HCT116 (cell line): ENCODE measurements at regions not wholly inside any gene's neighbourhood (a gene's known extent, or its start where the extent isn't known, plus 50 kb on each side); places are given as distances from the start of the nearest gene placed in this dataset.

Experiments
- CEBPB ChIP-seq: IDR thresholded peaks from 2 replicates; pipeline ENCODE4 v1.6.1; 2012; ENCODE audit warnings: low read depth
- EGR1 ChIP-seq: IDR thresholded peaks from 2 replicates; pipeline ENCODE4 v1.6.1; 2012; ENCODE audit warnings: low read depth
- ELF1 ChIP-seq: IDR thresholded peaks from 2 replicates; pipeline ENCODE4 v1.6.1; 2012; ENCODE audit warnings: low read depth, borderline replicate concordance
- EZH2 ChIP-seq: fragments of 200-600 bp; sonication (generic); IDR thresholded peaks from 2 replicates; pipeline ENCODE4 v1.6.1; 2017; ENCODE audit warnings: antibody characterized with exemption, mixed run types
- JUND ChIP-seq: IDR thresholded peaks from 2 replicates; pipeline ENCODE4 v1.6.1; 2012
- POLR2A ChIP-seq: IDR thresholded peaks from 2 replicates; pipeline ENCODE4 v1.7.0; 2011; ENCODE audit warnings: borderline replicate concordance; ENCODE audit not compliant: insufficient read depth, insufficient read length; ENCODE audit errors: extremely low read depth
- SIN3A ChIP-seq: IDR thresholded peaks from 2 replicates; pipeline ENCODE4 v1.6.1; 2012; ENCODE audit warnings: low read depth
- SP1 ChIP-seq: IDR thresholded peaks from 2 replicates; pipeline ENCODE4 v1.6.1; 2012; ENCODE audit warnings: low read depth
- SRF ChIP-seq: IDR thresholded peaks from 2 replicates; pipeline ENCODE4 v1.6.1; 2012; ENCODE audit warnings: low read depth
- TCF7L2 ChIP-seq: IDR thresholded peaks from 2 replicates; pipeline ENCODE4 v1.7.0; 2011; ENCODE audit warnings: borderline replicate concordance, inconsistent platforms; ENCODE audit not compliant: insufficient read depth, insufficient read length; ENCODE audit errors: extremely low read depth
- TF ChIP-seq, protein P1 (sequence below): IDR thresholded peaks from 2 replicates; pipeline ENCODE4 v1.6.1; 2012
- TF ChIP-seq, protein P2 (sequence below), 3 experiments: fragments of 200-600 bp in 1 of 3; sonication (generic) in 1 of 3; IDR thresholded peaks in 2 of 3; conservative IDR thresholded peaks in 1 of 3; 2 replicates each; pipeline ENCODE4 v1.5.1; 2012 to 2017; ENCODE audit warnings: low read depth in 2 of 3, low read length in 2 of 3, antibody characterized with exemption in 1 of 3, borderline replicate concordance in 1 of 3, control low read depth in 1 of 3, mild to moderate bottlenecking in 1 of 3, mixed read lengths in 1 of 3, mixed run types in 1 of 3, moderate library complexity in 1 of 3; ENCODE audit not compliant: insufficient read depth in 1 of 3
- TF ChIP-seq, protein P3 (sequence below): IDR thresholded peaks from 2 replicates; pipeline ENCODE4 v1.6.1; 2012

DNA sequence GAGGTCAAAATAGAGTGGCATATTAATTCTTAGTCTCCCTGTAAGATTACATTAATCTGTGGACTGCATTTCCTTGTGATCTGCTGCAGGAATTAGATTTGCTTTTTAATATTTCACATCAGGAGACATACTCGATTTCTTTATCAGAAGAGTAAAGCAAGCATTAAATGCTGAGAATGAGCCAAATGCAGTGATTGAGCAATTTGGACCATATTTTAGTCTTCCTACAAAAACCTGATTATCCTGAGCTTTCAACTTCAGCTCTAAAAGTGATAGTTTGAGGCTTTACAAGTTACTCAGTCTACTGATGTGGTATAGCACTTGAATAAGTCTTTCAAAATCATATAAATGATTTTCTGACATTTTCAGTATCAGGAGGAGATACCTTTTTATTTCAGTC is 774.3 kb upstream of the RAB6C start:
- TF ChIP-seq, protein P1, sequence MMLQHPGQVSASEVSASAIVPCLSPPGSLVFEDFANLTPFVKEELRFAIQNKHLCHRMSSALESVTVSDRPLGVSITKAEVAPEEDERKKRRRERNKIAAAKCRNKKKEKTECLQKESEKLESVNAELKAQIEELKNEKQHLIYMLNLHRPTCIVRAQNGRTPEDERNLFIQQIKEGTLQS, result no peak
- no peak for TF ChIP-seq CEBPB
- TF ChIP-seq TCF7L2, result no peak
- no peak for TF ChIP-seq SIN3A
- TF ChIP-seq, protein P2, sequence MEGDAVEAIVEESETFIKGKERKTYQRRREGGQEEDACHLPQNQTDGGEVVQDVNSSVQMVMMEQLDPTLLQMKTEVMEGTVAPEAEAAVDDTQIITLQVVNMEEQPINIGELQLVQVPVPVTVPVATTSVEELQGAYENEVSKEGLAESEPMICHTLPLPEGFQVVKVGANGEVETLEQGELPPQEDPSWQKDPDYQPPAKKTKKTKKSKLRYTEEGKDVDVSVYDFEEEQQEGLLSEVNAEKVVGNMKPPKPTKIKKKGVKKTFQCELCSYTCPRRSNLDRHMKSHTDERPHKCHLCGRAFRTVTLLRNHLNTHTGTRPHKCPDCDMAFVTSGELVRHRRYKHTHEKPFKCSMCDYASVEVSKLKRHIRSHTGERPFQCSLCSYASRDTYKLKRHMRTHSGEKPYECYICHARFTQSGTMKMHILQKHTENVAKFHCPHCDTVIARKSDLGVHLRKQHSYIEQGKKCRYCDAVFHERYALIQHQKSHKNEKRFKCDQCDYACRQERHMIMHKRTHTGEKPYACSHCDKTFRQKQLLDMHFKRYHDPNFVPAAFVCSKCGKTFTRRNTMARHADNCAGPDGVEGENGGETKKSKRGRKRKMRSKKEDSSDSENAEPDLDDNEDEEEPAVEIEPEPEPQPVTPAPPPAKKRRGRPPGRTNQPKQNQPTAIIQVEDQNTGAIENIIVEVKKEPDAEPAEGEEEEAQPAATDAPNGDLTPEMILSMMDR (IDR thresholded peaks at IDR 0.05 in 2 of 3, conservative IDR thresholded peaks at IDR 0.05 in 1 of 3; ENCODE audit: borderline replicate concordance in 1 of 3, insufficient read depth in 1 of 3, low read depth in 2 of 3, low read length in 2 of 3), result no peak
- no peak for TF ChIP-seq POLR2A
- no peak for TF ChIP-seq EGR1
- TF ChIP-seq, protein P3, sequence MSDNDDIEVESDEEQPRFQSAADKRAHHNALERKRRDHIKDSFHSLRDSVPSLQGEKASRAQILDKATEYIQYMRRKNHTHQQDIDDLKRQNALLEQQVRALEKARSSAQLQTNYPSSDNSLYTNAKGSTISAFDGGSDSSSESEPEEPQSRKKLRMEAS, result no peak
- TF ChIP-seq SRF, result no peak
- TF ChIP-seq EZH2, result no peak
- TF ChIP-seq SP1, result no peak
- no peak for TF ChIP-seq ELF1
- no peak for TF ChIP-seq JUND
